HUES48 (cell line): ENCODE measurements at regions not wholly inside any gene's neighbourhood (a gene's known extent, or its start where the extent isn't known, plus 50 kb on each side); places are given as distances from the start of the nearest gene placed in this dataset.
A peak's percentile ranks its signal among the peaks of the same experiment; 100 is the strongest.
"Not testable (repeated sequence)": the region's sequence is repeated elsewhere in the genome, so short reads cannot be mapped to it uniquely, and the experiment has no call there.

Experiments used
- H3K27ac ChIP-seq: one replicate; pipeline ENCODE4 v1.7.0; 2013; ENCODE audit warnings: low read depth, low read length, inconsistent platforms
- H3K27me3 ChIP-seq: 2 replicates; pipeline ENCODE4 v1.6.1; 2013; ENCODE audit warnings: mild to moderate bottlenecking, low read length; ENCODE audit not compliant: control insufficient read depth, insufficient read depth
- H3K36me3 ChIP-seq: 2 replicates; pipeline ENCODE4 v1.6.1; 2013; ENCODE audit warnings: low read length; ENCODE audit not compliant: control insufficient read depth, insufficient read depth
- H3K4me1 ChIP-seq: 2 replicates; pipeline ENCODE4 v1.6.1; 2013; ENCODE audit warnings: mild to moderate bottlenecking, low read length; ENCODE audit not compliant: control insufficient read depth, insufficient read depth
- H3K4me3 ChIP-seq: 2 replicates; pipeline ENCODE4 v1.5.1; 2013; ENCODE audit warnings: mild to moderate bottlenecking, low read depth, low read length
- H3K9ac ChIP-seq: 2 replicates; pipeline ENCODE4 v1.6.1; 2013; ENCODE audit warnings: mild to moderate bottlenecking, low read depth, low read length, moderate library complexity
- H3K9me3 ChIP-seq: 2 replicates; pipeline ENCODE4 v1.6.1; 2013; ENCODE audit warnings: low read length; ENCODE audit not compliant: control insufficient read depth, insufficient read depth

DNA sequence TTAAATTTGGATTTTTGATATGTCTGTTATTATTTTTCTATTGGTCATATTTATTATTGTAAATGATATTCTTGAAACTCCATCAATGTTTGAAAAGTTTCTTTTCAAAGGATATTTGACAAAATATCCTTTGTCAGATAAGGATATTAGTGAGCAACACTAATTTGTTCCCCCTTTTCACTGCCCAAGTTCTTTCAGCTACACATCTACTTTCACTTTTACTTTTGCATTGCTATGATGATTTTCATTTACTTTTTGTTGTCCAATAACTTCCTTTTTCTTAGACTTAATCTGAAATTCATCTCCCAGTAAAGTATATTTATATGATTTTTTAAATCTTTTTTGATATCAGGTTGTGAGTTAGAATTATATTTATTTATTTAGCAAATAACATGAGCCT lies 542.3 kb upstream of the ADGRL3 start:
- no peaks in the 10 kb centered on the region for H3K36me3 ChIP-seq
- H3K27ac ChIP-seq, result no peak overlapping the region
- H3K9ac ChIP-seq, result no peak overlapping the region
- no peaks in the 10 kb centered on the region; the same call in 1 of the 2 replicates for H3K9me3 ChIP-seq
- no peaks in the 10 kb centered on the region for H3K27me3 ChIP-seq
- no peaks in the 10 kb centered on the region for H3K4me1 ChIP-seq
- no peak overlapping the region for H3K4me3 ChIP-seq

DNA sequence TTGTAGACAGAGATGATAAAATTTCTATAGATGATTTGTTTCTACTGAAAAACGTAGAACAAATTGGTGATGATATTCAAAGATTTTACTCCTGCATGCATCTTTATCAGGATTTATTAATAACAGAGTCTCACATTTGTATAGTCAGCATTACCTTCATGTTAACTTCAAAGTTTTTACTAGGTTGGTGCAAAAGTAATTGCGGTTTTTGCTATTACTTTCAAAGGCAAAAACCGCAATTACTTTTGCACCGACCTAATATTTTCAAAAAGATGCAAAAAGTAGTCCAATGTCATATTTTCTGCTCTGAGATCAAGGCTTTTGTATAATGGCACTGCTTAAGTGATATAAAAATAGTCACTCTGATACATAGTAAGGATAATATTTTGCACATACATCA lies 536.4 kb upstream of the ADGRL3 start:
- no peaks in the 10 kb centered on the region for H3K27me3 ChIP-seq
- no peaks in the 10 kb centered on the region; the same call in 1 of the 2 replicates for H3K9me3 ChIP-seq
- H3K36me3 ChIP-seq, result no peaks in the 10 kb centered on the region
- no peak overlapping the region for H3K27ac ChIP-seq
- H3K4me1 ChIP-seq, result no peaks in the 10 kb centered on the region
- H3K9ac ChIP-seq, result no peak overlapping the region
- no peak overlapping the region for H3K4me3 ChIP-seq

DNA sequence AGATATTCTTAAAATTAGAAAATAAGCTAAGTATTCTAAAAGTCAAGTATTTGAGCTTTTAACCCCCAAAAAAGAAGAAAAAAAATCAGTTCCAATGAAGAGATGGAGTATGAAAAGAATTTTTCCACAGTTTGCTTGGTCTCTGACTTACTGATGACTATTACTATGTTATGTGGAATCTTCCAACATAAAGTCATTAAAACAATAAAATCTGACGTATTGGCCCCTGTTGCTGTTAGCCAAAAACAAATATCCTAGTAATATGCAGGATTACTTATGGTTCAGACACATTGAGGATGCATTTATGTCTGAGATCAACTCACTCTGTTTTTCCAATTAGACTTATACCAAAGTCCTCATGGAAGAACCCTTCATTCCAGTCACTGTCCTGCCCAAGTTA lies 517.2 kb upstream of the ADGRL3 start:
- no peak overlapping the region for H3K9ac ChIP-seq
- H3K4me3 ChIP-seq, result no peak overlapping the region
- H3K9me3 ChIP-seq, result no peaks in the 10 kb centered on the region
- H3K36me3 ChIP-seq, result no peaks in the 10 kb centered on the region
- no peaks in the 10 kb centered on the region for H3K4me1 ChIP-seq
- H3K27ac ChIP-seq, result no peak overlapping the region
- H3K27me3 ChIP-seq, result no peaks in the 10 kb centered on the region

DNA sequence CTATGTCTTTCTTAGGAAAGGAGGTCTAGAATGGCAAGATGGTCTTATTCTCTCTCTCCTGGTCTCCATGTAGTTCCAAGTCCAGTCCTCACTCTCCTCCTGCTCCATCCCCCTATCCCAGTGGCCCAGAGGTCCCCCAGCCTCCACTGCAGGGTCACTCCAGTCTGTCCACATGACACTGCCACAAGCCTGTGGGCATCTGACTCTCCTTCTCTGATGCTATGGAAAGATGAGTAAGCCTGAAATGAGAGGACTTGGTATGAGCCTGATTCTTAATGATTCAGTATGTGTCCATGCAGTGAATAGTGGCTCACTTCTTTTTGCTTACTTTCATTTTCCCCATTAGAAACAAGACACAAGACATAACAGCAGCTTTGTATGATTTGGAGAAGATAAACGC lies 516.8 kb upstream of the ADGRL3 start:
- Histone ChIP-seq H3K27me3 (no peaks in the 10 kb centered on the region), H3K27ac (no peak overlapping the region), H3K4me1 (no peaks in the 10 kb centered on the region), H3K4me3 (no peak overlapping the region), H3K36me3 (no peaks in the 10 kb centered on the region), H3K9me3 (no peaks in the 10 kb centered on the region), H3K9ac (no peak overlapping the region)

DNA sequence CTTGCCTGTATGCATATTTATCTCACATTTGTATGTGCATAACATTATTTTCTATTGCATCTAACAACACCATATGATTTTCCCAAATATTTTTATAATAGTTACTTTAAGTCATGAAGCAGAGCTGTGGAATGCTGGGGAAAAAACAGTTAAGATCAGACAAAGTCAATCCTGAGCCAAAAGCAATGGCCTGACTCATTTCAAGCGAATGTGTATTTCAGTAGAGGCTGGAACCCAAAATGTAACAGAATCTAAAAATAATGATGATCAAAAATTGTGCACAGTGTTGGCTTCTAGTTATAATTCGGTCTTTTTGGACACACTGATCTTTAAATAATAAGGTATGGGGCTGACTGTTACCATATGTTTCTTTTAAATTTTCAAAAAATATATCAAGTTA lies 516.2 kb upstream of the ADGRL3 start:
- Histone ChIP-seq H3K27ac (no peak overlapping the region), H3K9ac (no peak overlapping the region), H3K4me1 (no peaks in the 10 kb centered on the region), H3K9me3 (no peaks in the 10 kb centered on the region), H3K36me3 (no peaks in the 10 kb centered on the region), H3K27me3 (no peaks in the 10 kb centered on the region), H3K4me3 (no peak overlapping the region)

DNA sequence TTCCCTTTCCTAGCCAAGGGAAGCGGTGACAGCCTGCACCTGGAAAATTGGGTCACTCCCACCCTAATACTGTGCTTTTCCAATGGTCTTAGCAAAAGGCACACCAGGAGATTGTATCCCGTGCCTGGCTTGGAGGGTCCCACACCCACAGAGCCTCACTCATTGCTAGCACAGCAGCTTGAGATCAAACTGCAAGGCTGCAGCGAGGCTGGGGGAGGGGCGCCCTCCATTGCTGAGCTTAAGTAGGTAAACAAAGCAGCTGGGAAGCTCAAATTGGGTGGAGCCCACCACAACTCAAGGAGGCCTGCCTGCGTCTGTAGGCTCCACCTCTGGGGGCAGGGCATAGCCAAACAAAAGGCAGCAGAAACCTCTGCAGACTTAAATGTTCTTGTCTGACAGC lies 504.1 kb upstream of the ADGRL3 start:
- H3K27ac ChIP-seq, H3K4me3 ChIP-seq, H3K27me3 ChIP-seq, H3K36me3 ChIP-seq, H3K9ac ChIP-seq, H3K4me1 ChIP-seq: not testable (repeated sequence)
- peaks cover 11% of the 10 kb centered on the region; the same call in 1 of the 2 replicates for H3K9me3 ChIP-seq

DNA sequence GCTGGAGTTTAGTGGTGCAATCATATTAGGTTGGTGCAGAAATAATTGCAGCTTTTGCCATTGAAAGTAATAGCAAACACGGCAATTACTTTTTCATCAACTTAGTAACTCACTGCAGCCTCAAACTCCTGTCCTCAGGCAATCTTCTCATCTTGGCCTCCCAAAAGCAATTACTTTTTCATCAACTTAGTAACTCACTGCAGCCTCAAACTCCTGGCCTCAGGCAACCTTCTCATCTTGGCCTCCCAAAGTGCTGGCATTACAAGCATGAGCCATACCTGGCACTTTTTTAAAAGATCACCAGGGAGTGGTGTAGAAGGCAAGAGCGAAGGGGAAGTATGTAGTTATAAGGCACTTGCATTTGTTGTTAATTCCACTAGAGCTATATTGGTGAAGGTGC lies 491.1 kb upstream of the ADGRL3 start:
- H3K4me1 ChIP-seq, result no peaks in the 10 kb centered on the region
- H3K27me3 ChIP-seq, result no peaks in the 10 kb centered on the region
- H3K9ac ChIP-seq, result no peak overlapping the region
- H3K27ac ChIP-seq, result no peak overlapping the region
- no peak overlapping the region for H3K4me3 ChIP-seq
- no peaks in the 10 kb centered on the region for H3K36me3 ChIP-seq
- no peaks in the 10 kb centered on the region for H3K9me3 ChIP-seq

DNA sequence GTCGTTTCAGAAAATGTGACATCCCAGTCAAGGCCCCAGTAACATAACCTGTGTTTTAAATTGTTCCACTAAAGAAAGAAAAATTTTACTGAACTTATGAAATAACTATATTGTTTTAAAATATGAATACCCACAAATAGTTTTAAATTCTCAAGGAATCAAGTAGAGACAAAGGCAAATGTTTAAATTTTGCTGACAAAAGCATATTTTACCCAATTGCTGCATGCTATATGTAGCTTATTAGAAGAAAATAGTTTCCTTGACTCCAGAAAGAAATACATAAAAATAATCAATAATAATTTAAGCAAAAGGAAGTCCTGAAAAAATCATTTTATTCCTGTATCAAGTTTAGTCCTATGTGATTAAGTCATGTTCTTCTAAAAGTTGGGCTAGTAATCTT lies 481.3 kb upstream of the ADGRL3 start:
- Histone ChIP-seq H3K9ac (no peak overlapping the region), H3K27me3 (no peaks in the 10 kb centered on the region), H3K9me3 (no peaks in the 10 kb centered on the region), H3K27ac (no peak overlapping the region), H3K4me3 (no peak overlapping the region), H3K36me3 (no peaks in the 10 kb centered on the region), H3K4me1 (no peaks in the 10 kb centered on the region)

DNA sequence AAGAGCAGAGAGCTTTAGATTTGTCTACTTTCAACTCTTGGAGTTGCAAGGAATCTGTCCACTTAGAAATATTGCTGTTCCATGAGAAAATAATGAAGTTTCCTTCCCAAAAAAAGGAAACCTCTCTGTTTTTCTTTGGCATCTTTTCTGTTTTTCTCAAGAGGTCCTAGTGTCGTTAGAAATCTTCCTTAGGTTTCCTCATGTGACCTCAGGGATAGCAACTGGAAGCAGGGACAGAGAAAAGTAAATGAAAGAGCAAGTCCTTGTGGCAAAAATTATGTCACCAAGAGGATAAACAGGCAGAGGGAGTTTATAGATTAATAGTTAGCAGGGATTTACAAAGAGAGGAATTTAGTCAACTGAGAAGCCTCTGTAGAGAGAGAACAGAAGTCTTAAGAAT lies 478.4 kb upstream of the ADGRL3 start:
- Histone ChIP-seq H3K27ac (no peak overlapping the region), H3K36me3 (no peaks in the 10 kb centered on the region), H3K4me1 (no peaks in the 10 kb centered on the region), H3K4me3 (no peak overlapping the region), H3K9ac (no peak overlapping the region), H3K27me3 (no peaks in the 10 kb centered on the region), H3K9me3 (no peaks in the 10 kb centered on the region)

DNA sequence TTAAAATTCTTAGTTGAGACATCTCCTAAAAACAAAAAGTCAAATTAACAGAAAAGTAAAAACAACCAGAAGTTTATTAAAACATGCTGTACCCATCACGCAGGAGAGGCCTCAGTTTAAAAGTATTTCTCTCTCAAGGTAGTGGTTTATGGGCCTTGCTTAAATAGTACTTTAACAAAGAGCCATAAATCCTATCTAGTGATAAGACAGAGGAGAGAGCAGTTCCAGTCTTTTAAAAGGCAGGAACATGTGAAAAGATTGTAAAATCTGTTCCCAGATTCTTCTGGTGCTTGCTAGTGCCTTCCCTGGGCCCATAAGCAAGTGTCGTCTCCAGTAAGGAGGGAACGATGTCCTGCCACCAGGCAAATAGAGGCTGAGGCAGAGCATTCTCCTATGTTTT lies 476.3 kb upstream of the ADGRL3 start:
- Histone ChIP-seq H3K27ac (peak overlapping the region; percentile 64), H3K4me3 (no peak overlapping the region), H3K27me3 (no peaks in the 10 kb centered on the region), H3K36me3 (no peaks in the 10 kb centered on the region), H3K9ac (no peak overlapping the region), H3K9me3 (no peaks in the 10 kb centered on the region), H3K4me1 (no peaks in the 10 kb centered on the region)

DNA sequence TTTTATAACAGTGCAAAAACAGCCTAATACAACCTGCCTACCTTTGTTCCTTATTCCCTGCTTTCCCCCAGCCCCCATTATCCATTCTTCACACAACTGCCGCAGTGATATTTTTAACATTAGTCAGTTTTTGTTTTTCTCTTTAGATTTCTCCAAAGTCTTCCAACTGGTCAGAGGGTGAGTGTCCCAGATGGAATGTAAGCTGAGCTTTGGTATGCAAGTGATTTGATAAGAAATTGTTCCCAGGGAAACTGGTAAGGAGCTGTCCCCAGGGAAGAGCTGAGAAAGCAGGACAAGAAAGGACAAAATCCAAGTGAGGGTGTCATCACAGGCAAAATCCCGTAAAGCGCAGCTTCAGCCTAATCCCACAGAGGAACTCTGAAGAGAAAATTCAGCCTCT lies 475.5 kb upstream of the ADGRL3 start:
- Histone ChIP-seq H3K36me3 (no peaks in the 10 kb centered on the region), H3K27me3 (no peaks in the 10 kb centered on the region), H3K4me1 (no peaks in the 10 kb centered on the region), H3K9ac (no peak overlapping the region), H3K27ac (peak overlapping the region; percentile 64), H3K9me3 (no peaks in the 10 kb centered on the region), H3K4me3 (no peak overlapping the region)

DNA sequence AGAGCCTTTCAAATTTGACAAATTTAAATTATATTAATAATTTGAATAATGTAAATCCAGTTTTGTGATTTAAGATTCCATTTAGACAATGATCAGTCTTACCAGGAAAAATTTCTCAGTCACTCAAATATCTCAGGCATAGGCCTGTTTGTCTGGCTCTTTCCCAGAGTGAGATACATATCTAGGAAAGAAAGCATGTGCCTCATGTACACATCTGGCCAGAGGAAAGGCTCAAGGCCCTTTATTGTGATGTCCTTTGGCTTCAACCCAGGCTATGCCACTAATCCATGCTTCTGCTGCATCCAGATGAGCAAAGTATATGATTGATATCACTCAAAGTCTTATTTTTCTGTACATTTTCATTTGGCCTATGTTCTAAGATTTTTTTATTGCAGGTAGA lies 473.3 kb upstream of the ADGRL3 start:
- no peaks in the 10 kb centered on the region for H3K36me3 ChIP-seq
- H3K4me1 ChIP-seq, result no peaks in the 10 kb centered on the region
- H3K27me3 ChIP-seq, result no peaks in the 10 kb centered on the region
- H3K9me3 ChIP-seq, result no peaks in the 10 kb centered on the region
- no peak overlapping the region for H3K27ac ChIP-seq
- H3K9ac ChIP-seq, result no peak overlapping the region
- H3K4me3 ChIP-seq, result no peak overlapping the region
